Liver (tissue), 8 donors: ENCODE measurements at regions not wholly inside any gene's neighbourhood (a gene's known extent, or its start where the extent isn't known, plus 50 kb on each side); places are given as distances from the start of the nearest gene placed in this dataset.

ENCODE experiments used
- DNase-seq: peaks from one replicate; pipeline ENCODE4 v3.0.0-alpha.2; 2017; ENCODE audit warnings: low spot score
- H3K27ac ChIP-seq, 2 donors: one replicate each; pipeline ENCODE4 v1.7.0; 2013; ENCODE audit warnings: inconsistent platforms in 2 of 2, low read length in 2 of 2, control low read depth in 1 of 2, low read depth in 1 of 2, mild to moderate bottlenecking in 1 of 2
- H3K27me3 ChIP-seq, 4 donors: one replicate each; pipeline versions ENCODE4 v1.6.1 to v1.7.0; 2013; ENCODE audit warnings: low read length in 3 of 4, inconsistent platforms in 1 of 4, mild to moderate bottlenecking in 1 of 4, moderate library complexity in 1 of 4; ENCODE audit not compliant: control insufficient read depth in 4 of 4, insufficient read depth in 4 of 4
- H3K36me3 ChIP-seq, 4 donors: one replicate each; pipeline versions ENCODE4 v1.6.1 to v1.7.0; 2013; ENCODE audit warnings: low read length in 3 of 4, mild to moderate bottlenecking in 3 of 4, low read depth in 1 of 4, moderate library complexity in 1 of 4; ENCODE audit not compliant: control insufficient read depth in 4 of 4, insufficient read depth in 3 of 4
- H3K4me1 ChIP-seq, 4 donors: one replicate each; pipeline versions ENCODE4 v1.6.1 to v1.7.0; 2013; ENCODE audit warnings: low read length in 3 of 4, mild to moderate bottlenecking in 3 of 4, moderate library complexity in 1 of 4; ENCODE audit not compliant: control insufficient read depth in 4 of 4, insufficient read depth in 4 of 4
- H3K4me3 ChIP-seq, 3 donors: one replicate each; pipeline versions ENCODE4 v1.6.1 to v1.7.0; 2013; ENCODE audit warnings: low read length in 3 of 3, control low read depth in 1 of 3, low read depth in 1 of 3, mild to moderate bottlenecking in 1 of 3
- H3K9ac ChIP-seq, 2 donors: one replicate each; pipeline ENCODE4 v1.7.0; 2013; ENCODE audit warnings: low read length in 2 of 2, mild to moderate bottlenecking in 2 of 2, moderate library complexity in 2 of 2, control low read depth in 1 of 2, low read depth in 1 of 2
- H3K9me3 ChIP-seq, 4 donors: one replicate each; pipeline versions ENCODE4 v1.6.1 to v1.7.0; 2013; ENCODE audit warnings: low read length in 3 of 4; ENCODE audit not compliant: control insufficient read depth in 4 of 4
- EGR1 ChIP-seq, 2 donors: IDR thresholded peaks; 2 replicates each; pipeline ENCODE4 v1.6.1; 2016 to 2018; ENCODE audit warnings: antibody characterized with exemption in 2 of 2, low read depth in 2 of 2
- GABPA ChIP-seq, 2 donors: IDR thresholded peaks in 1 of 2; conservative IDR thresholded peaks in 1 of 2; 2 replicates each; pipeline ENCODE4 v1.6.1; 2016; ENCODE audit warnings: antibody characterized with exemption in 2 of 2, mild to moderate bottlenecking in 1 of 2, moderate library complexity in 1 of 2
- HNF4G ChIP-seq: IDR thresholded peaks from 2 replicates; pipeline ENCODE4 v1.6.1; 2016; ENCODE audit warnings: antibody characterized with exemption
- NR2F2 ChIP-seq: IDR thresholded peaks from 2 replicates; pipeline ENCODE4 v1.6.1; 2016; ENCODE audit warnings: antibody characterized with exemption
- RAD21 ChIP-seq, 2 donors: IDR thresholded peaks; 2 replicates each; pipeline ENCODE4 v1.6.1; 2016; ENCODE audit warnings: antibody characterized with exemption in 2 of 2, mild to moderate bottlenecking in 2 of 2
- RXRA ChIP-seq, 2 donors: IDR thresholded peaks; 2 replicates each; pipeline ENCODE4 v1.6.1; 2017 to 2018; ENCODE audit warnings: antibody characterized with exemption in 2 of 2, mild to moderate bottlenecking in 1 of 2
- SP1 ChIP-seq: IDR thresholded peaks from 2 replicates; pipeline ENCODE4 v1.6.1; 2018; ENCODE audit warnings: antibody characterized with exemption, mild to moderate bottlenecking
- TAF1 ChIP-seq: conservative IDR thresholded peaks from 2 replicates; pipeline ENCODE4 v1.6.1; 2016; ENCODE audit warnings: antibody characterized with exemption, mild to moderate bottlenecking
- WGBS: extraction: QIAGEN DNeasy Blood & Tissue Kit; methylation state at CpG from one replicate; pipeline ENCODE4 v1.1.7; 2013; 5-methylcytosine and 5-hydroxymethylcytosine counted together
- TF ChIP-seq, protein P1 (sequence below): fragments of 150-350 bp; IDR thresholded peaks from 2 replicates; pipeline ENCODE4 v1.5.1; 2017; ENCODE audit warnings: improper control_type of control experiment, low read depth, low read length; ENCODE audit not compliant: missing input control
- TF ChIP-seq, protein P2 (sequence below): IDR thresholded peaks from 2 replicates; pipeline ENCODE4 v1.6.1; 2016; ENCODE audit warnings: antibody characterized with exemption
- TF ChIP-seq, protein P3 (sequence below): IDR thresholded peaks from 2 replicates; pipeline ENCODE4 v1.6.1; 2016; ENCODE audit warnings: antibody characterized with exemption
- donor health status: healthy.
- donor health status: healthy.
- donor health status: healthy.
- donor health status: healthy.
- donor health status: healthy.

DNA sequence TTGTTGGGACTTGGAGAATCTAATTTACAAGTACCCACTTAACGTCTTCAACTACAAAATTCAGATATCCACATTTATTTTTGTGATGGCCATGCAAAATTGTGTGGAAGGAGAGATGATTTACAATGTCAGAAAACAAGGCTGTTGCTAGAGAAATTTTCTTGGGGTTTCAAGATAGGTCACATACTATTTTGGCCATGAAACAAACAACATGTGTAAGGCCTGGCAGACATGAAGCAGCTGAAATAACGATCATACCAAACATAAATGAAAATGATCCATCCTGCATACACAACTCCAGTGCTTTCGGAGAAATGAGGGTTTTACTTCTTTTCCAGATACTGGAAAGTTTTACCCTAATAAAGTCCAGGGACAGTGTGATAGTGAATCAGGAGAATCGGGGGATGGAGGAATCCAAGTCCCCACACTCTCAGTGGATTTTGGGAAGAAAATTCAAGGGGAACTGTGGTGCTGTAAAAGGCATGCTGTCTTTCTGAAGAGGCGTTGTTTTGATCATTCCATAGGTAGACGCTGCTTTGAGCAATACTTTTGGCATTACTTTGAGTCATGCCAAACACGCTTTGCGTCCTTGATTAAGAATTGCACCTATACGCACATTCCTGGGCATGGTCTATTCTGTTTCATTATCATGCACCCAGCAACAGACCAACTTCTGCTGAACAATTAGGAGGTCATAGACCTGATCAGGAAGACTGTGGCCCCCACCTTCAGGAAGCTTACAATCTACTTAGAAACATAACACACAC is 79.4 kb downstream of the POU3F3 start:
- Histone ChIP-seq H3K9ac (no peak overlapping the region), H3K27me3 (no peaks in the 10 kb centered on the region), H3K4me1 (no peaks in the 10 kb centered on the region), H3K36me3 (no peaks in the 10 kb centered on the region), H3K9me3 (no peaks in the 10 kb centered on the region), H3K4me3 (no peak overlapping the region), H3K27ac (no peak overlapping the region)
- DNase-seq: no peak
- TF ChIP-seq NR2F2: no peak
- TF ChIP-seq, protein P1, sequence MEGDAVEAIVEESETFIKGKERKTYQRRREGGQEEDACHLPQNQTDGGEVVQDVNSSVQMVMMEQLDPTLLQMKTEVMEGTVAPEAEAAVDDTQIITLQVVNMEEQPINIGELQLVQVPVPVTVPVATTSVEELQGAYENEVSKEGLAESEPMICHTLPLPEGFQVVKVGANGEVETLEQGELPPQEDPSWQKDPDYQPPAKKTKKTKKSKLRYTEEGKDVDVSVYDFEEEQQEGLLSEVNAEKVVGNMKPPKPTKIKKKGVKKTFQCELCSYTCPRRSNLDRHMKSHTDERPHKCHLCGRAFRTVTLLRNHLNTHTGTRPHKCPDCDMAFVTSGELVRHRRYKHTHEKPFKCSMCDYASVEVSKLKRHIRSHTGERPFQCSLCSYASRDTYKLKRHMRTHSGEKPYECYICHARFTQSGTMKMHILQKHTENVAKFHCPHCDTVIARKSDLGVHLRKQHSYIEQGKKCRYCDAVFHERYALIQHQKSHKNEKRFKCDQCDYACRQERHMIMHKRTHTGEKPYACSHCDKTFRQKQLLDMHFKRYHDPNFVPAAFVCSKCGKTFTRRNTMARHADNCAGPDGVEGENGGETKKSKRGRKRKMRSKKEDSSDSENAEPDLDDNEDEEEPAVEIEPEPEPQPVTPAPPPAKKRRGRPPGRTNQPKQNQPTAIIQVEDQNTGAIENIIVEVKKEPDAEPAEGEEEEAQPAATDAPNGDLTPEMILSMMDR: no peak
- TF ChIP-seq, protein P2, sequence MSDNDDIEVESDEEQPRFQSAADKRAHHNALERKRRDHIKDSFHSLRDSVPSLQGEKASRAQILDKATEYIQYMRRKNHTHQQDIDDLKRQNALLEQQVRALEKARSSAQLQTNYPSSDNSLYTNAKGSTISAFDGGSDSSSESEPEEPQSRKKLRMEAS: no peak
- TF ChIP-seq HNF4G: no peak
- TF ChIP-seq RXRA (IDR thresholded peaks at IDR 0.05): no peak
- TF ChIP-seq GABPA (IDR thresholded peaks at IDR 0.05 in 1 of 2, conservative IDR thresholded peaks at IDR 0.05 in 1 of 2): no peak
- WGBS: 87% methylated on average over 9 of the region's 9 CpGs

DNA sequence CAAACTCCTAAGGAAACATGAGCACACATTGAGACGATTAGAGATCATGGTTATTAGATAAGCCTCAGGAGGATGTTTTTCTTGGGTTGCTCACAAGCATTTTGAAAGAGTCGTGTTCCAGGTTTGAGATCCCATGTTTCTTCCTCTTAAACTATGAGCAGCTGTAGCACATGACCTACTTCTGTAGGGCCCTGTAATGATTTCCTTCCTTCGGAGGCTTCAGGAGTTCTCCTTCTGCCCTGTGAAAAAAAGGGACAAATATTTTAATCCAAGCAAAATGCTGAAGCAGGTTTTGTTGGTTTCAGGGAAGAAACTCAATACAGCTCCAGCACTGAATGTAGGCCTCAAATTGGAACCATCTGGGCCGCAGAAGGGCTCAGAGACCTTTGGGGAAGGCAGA is 82.6 kb downstream of the POU3F3 start:
- Histone ChIP-seq H3K27me3 (no peaks in the 10 kb centered on the region), H3K4me3 (no peak overlapping the region), H3K4me1 (peaks cover 0 to 7% (median 3%) of the 10 kb centered on the region in 4 donors), H3K9ac (no peak overlapping the region), H3K9me3 (no peaks in the 10 kb centered on the region), H3K27ac (no peak overlapping the region), H3K36me3 (no peaks in the 10 kb centered on the region)
- WGBS: 71% methylated on average over 4 of the region's 4 CpGs
- DNase-seq: no peak
- TF ChIP-seq, protein P2: no peak
- TF ChIP-seq HNF4G (no peak), TAF1 (no peak), RXRA (IDR thresholded peaks at IDR 0.05) (no peak), RAD21 (IDR thresholded peaks at IDR 0.05) (no peak), GABPA (IDR thresholded peaks at IDR 0.05 in 1 of 2, conservative IDR thresholded peaks at IDR 0.05 in 1 of 2) (no peak), SP1 (no peak), EGR1 (IDR thresholded peaks at IDR 0.05; ENCODE audit: low read depth in 2 of 2) (no peak)
- TF ChIP-seq, protein P3, sequence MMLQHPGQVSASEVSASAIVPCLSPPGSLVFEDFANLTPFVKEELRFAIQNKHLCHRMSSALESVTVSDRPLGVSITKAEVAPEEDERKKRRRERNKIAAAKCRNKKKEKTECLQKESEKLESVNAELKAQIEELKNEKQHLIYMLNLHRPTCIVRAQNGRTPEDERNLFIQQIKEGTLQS: no peak
- TF ChIP-seq, protein P1: no peak
